ENCODE measurements at regions not wholly inside any gene's neighbourhood (a gene's known extent, or its start where the extent isn't known, plus 50 kb on each side); places are given as distances from the start of the nearest gene placed in this dataset.
A peak's percentile ranks its signal among the peaks of the same experiment; 100 is the strongest.

- Mint-ChIP-seq H3K4me3 (ENCODE audit: unreplicated experiment) (no peak overlapping the region), H3K4me1 (ENCODE audit: insufficient read depth, unreplicated experiment) (no peaks in the 10 kb centered on the region), H3K27ac (ENCODE audit: low read depth, unreplicated experiment) (no peak overlapping the region), H3K9me3 (ENCODE audit: unreplicated experiment) (no peaks in the 10 kb centered on the region), H3K27me3 (ENCODE audit: insufficient read depth, unreplicated experiment) (no peaks in the 10 kb centered on the region), H3K36me3 (ENCODE audit: insufficient read depth, unreplicated experiment) (no peaks in the 10 kb centered on the region)
- ChIA-PET CTCF (no interaction called here), POLR2A (no interaction called here)
- no TSS peak for BruUV-seq (replicated peaks)
- TF ChIP-seq CTCF (IDR thresholded peaks at IDR 0.05; ENCODE audit: unreplicated experiment) = no peak
- DNase-seq (ENCODE audit: unreplicated experiment) = no peak
- intact Hi-C loops (cut with micrococcal nuclease) = no loop called here
Observed at GRCh38 chr22:27441706-27442475, 359.7 kb downstream of the MN1 start.

GRCh38 chr22:27443306-27443705 lies 358.2 kb downstream of the MN1 start:
- peak overlapping the region; percentile 49 for H3K27ac Mint-ChIP-seq (ENCODE audit: low read depth, unreplicated experiment)
- ChIA-PET CTCF (no interaction called here), POLR2A (no interaction called here)
- H3K27me3 Mint-ChIP-seq (ENCODE audit: insufficient read depth, unreplicated experiment) = no peaks in the 10 kb centered on the region
- no peaks in the 10 kb centered on the region for H3K4me1 Mint-ChIP-seq (ENCODE audit: insufficient read depth, unreplicated experiment)
- TF ChIP-seq CTCF (IDR thresholded peaks at IDR 0.05; ENCODE audit: unreplicated experiment) = no peak
- intact Hi-C loops (cut with micrococcal nuclease) = no loop called here
- no peaks in the 10 kb centered on the region for H3K9me3 Mint-ChIP-seq (ENCODE audit: unreplicated experiment)
- no peak for DNase-seq (ENCODE audit: unreplicated experiment)
- H3K4me3 Mint-ChIP-seq (ENCODE audit: unreplicated experiment) = no peak overlapping the region
- no peaks in the 10 kb centered on the region for H3K36me3 Mint-ChIP-seq (ENCODE audit: insufficient read depth, unreplicated experiment)
- no TSS peak for BruUV-seq (replicated peaks)

GRCh38 chr22:27445881-27446280 lies 355.7 kb downstream of the MN1 start:
- Mint-ChIP-seq H3K36me3 (ENCODE audit: insufficient read depth, unreplicated experiment) (no peaks in the 10 kb centered on the region), H3K27ac (ENCODE audit: low read depth, unreplicated experiment) (no peak overlapping the region), H3K4me3 (ENCODE audit: unreplicated experiment) (no peak overlapping the region), H3K4me1 (ENCODE audit: insufficient read depth, unreplicated experiment) (no peaks in the 10 kb centered on the region), H3K27me3 (ENCODE audit: insufficient read depth, unreplicated experiment) (no peaks in the 10 kb centered on the region), H3K9me3 (ENCODE audit: unreplicated experiment) (no peaks in the 10 kb centered on the region)
- POLR2A ChIA-PET = no interaction called here
- no TSS peak for BruUV-seq (replicated peaks)
- intact Hi-C loops (cut with micrococcal nuclease) = no loop called here
- no peak for DNase-seq (ENCODE audit: unreplicated experiment)
- no peak for TF ChIP-seq CTCF (IDR thresholded peaks at IDR 0.05; ENCODE audit: unreplicated experiment)
- CTCF ChIA-PET = interaction anchor here (1.3 kb wide), 1 partner anchor 277 kb away, joined by 3 read pairs; no protein-coding TSS in a partner anchor

- POLR2A ChIA-PET = interaction anchor here (0.6 kb wide), 1 partner anchor 353 kb away, joined by 4 read pairs; no protein-coding TSS in a partner anchor
- intact Hi-C loops (cut with micrococcal nuclease) = no loop called here
- Mint-ChIP-seq H3K36me3 (ENCODE audit: insufficient read depth, unreplicated experiment) (no peaks in the 10 kb centered on the region), H3K4me1 (ENCODE audit: insufficient read depth, unreplicated experiment) (peaks cover 4% of the 10 kb centered on the region), H3K9me3 (ENCODE audit: unreplicated experiment) (peaks cover 7% of the 10 kb centered on the region), H3K27ac (ENCODE audit: low read depth, unreplicated experiment) (no peak overlapping the region), H3K27me3 (ENCODE audit: insufficient read depth, unreplicated experiment) (no peaks in the 10 kb centered on the region), H3K4me3 (ENCODE audit: unreplicated experiment) (no peak overlapping the region)
- DNase-seq (ENCODE audit: unreplicated experiment) = no peak
- CTCF ChIA-PET = no interaction called here
- TF ChIP-seq CTCF (IDR thresholded peaks at IDR 0.05; ENCODE audit: unreplicated experiment) = no peak
- BruUV-seq (replicated peaks) = no TSS peak
Observed at GRCh38 chr22:27447289-27447688, 354.3 kb downstream of the MN1 start.
